MG63 (cell line): ENCODE measurements at regions not wholly inside any gene's neighbourhood (a gene's known extent, or its start where the extent isn't known, plus 50 kb on each side); places are given as distances from the start of the nearest gene placed in this dataset.
"Not testable (repeated sequence)": the region's sequence is repeated elsewhere in the genome, so short reads cannot be mapped to it uniquely, and the experiment has no call there.

ENCODE experiments used
- DNase-seq: peaks from one replicate; pipeline ENCODE4 v3.0.0-alpha.2; 2020
- H3K27me3 ChIP-seq: fragments of 250-450 bp; sonication (Bioruptor Pico); 2 replicates; pipeline ENCODE4 v1.5.1; 2020; ENCODE audit warnings: mild to moderate bottlenecking, moderate library complexity
- H3K36me3 ChIP-seq: fragments of 250-450 bp; sonication (Bioruptor Pico); 2 replicates; pipeline ENCODE4 v1.5.1; 2020; ENCODE audit warnings: mild to moderate bottlenecking, moderate library complexity
- H3K4me3 ChIP-seq: fragments of 250-450 bp; sonication (Bioruptor Pico); 2 replicates; pipeline ENCODE4 v1.5.1; 2020; ENCODE audit warnings: mild to moderate bottlenecking, moderate library complexity
- H3K9me3 ChIP-seq: fragments of 250-450 bp; sonication (Bioruptor Pico); 2 replicates; pipeline ENCODE4 v1.5.1; 2020; ENCODE audit warnings: mild to moderate bottlenecking, moderate library complexity

- Histone ChIP-seq H3K9me3 (no peaks in the 10 kb centered on the region), H3K4me3 (no peak overlapping the region), H3K27me3 (0 out of 2 replicates have a peak, but pooled peaks cover 4% of the 10 kb centered on the region), H3K36me3 (no peaks in the 10 kb centered on the region)
- DNase-seq, result no peak
Observed at GRCh38 chr2:126952216-126952615, 53.5 kb downstream of the TEX51 start.

GRCh38 chr2:126953483-126953882, 54.8 kb downstream of the TEX51 start:
- DNase-seq, result no peak
- Histone ChIP-seq H3K36me3 (no peaks in the 10 kb centered on the region), H3K4me3 (no peak overlapping the region), H3K9me3 (no peaks in the 10 kb centered on the region), H3K27me3 (0 out of 2 replicates have a peak, but pooled peaks cover 5% of the 10 kb centered on the region)

DNA sequence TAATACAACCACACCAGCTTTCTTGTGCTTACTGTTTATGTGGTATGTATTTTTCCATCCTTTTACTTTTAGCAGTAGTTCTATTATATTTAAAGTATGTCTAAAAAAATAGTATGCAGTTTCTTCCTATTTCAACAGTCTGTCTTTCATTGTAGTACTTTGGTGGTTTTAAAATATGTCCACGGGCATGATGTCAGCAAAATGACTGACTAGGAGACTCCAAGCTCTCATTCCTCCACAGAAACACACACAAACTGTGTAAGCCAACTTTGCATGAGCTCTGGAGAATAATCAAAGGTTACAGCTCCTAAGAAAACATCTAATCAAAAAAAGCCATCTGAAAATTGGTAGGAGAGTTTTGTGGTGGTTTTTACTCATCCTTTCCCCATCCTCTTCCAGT, 56.1 kb downstream of the TEX51 start:
- DNase-seq, result no peak
- H3K36me3 ChIP-seq, result no peaks in the 10 kb centered on the region
- 0 out of 2 replicates have a peak, but pooled peaks cover 5% of the 10 kb centered on the region for H3K27me3 ChIP-seq
- no peak overlapping the region for H3K4me3 ChIP-seq
- no peaks in the 10 kb centered on the region for H3K9me3 ChIP-seq

- H3K27me3 ChIP-seq, DNase-seq, H3K4me3 ChIP-seq, H3K36me3 ChIP-seq, H3K9me3 ChIP-seq: not testable (repeated sequence)
Observed at GRCh38 chr2:126956773-126957172, 58.1 kb downstream of the TEX51 start.

GRCh38 chr2:126963390-126963789, 64.7 kb downstream of the TEX51 start:
- DNase-seq, result no peak
- Histone ChIP-seq H3K27me3 (no peaks in the 10 kb centered on the region), H3K4me3 (no peak overlapping the region), H3K9me3 (no peaks in the 10 kb centered on the region), H3K36me3 (no peaks in the 10 kb centered on the region)

DNA sequence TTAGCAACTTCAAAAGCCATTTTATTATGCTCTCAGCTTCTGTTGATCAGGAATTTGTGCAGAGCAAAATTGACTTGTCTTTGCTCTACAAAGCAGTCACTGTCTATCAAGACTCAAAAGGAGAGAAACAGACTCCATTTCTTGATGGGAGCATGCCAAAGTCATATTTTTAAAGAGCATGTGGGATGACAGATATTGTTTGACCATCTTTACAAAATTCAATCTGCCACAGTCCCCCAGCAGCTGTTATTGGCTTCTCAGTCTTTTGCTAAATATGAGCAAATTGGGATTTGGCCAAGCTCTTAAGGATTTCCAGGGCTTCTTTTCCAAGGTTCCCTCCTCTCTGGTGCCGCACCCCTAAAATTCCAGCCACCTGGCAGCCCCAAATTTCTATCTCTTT, 67.9 kb downstream of the TEX51 start:
- Histone ChIP-seq H3K4me3 (no peak overlapping the region), H3K9me3 (no peaks in the 10 kb centered on the region), H3K27me3 (no peaks in the 10 kb centered on the region), H3K36me3 (no peaks in the 10 kb centered on the region)
- no peak for DNase-seq

DNA sequence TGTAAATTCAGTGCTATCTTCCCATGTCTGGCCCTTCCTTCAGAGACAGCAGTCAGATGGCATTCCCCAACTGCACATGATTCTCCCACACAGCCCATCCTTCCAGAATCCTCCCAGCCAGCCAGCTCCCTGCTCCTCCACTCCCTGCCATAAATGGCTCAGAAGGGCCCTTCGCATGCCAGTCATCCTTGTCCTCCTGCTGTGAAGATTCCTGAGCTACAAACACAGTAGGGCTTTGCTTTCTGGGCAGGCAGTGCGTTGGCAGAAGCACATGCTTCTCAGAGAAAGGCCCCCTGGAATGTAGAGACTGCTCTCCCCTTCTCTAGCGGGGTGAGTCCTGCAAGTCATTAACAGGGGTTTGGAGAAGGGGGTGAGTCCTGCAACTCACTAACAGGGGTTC, 71.9 kb downstream of the TEX51 start:
- Histone ChIP-seq H3K36me3 (no peaks in the 10 kb centered on the region), H3K9me3 (no peaks in the 10 kb centered on the region), H3K27me3 (no peaks in the 10 kb centered on the region), H3K4me3 (no peak overlapping the region)
- DNase-seq, result peak; percentile 64

GRCh38 chr2:126971162-126971480, 72.4 kb downstream of the TEX51 start:
- DNase-seq, result no peak
- no peaks in the 10 kb centered on the region for H3K36me3 ChIP-seq
- H3K9me3 ChIP-seq, result no peaks in the 10 kb centered on the region
- no peak overlapping the region for H3K4me3 ChIP-seq
- H3K27me3 ChIP-seq, result no peaks in the 10 kb centered on the region

- peak overlapping the region; percentile 40 for H3K4me3 ChIP-seq
- H3K9me3 ChIP-seq, result no peaks in the 10 kb centered on the region
- no peaks in the 10 kb centered on the region for H3K27me3 ChIP-seq
- H3K36me3 ChIP-seq, result no peaks in the 10 kb centered on the region
- DNase-seq, result peak; percentile 90
Observed at GRCh38 chr2:126971481-126972278, 73.0 kb downstream of the TEX51 start.

DNA sequence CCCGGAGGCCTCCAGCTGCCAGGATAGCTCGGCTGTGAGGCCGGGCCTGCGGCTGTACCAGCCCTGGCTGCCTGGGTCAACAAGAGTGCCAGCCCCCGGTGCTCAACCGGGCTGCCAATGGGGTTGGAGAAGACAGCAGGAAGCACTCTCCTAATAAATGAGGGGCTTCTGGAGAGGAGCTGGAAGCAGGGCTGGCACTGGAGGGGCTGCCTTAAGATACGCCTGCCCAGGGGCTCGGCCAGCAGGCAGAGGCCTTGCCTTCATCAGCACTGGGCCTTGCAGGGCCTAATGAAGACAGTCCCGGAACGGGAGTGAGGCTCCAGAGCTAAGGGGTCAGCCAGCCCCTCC, 73.6 kb downstream of the TEX51 start:
- peak overlapping the region; percentile 40; the same call in 1 of the 2 replicates for H3K4me3 ChIP-seq
- no peaks in the 10 kb centered on the region for H3K9me3 ChIP-seq
- DNase-seq, result no peak
- no peaks in the 10 kb centered on the region for H3K27me3 ChIP-seq
- H3K36me3 ChIP-seq, result no peaks in the 10 kb centered on the region

DNA sequence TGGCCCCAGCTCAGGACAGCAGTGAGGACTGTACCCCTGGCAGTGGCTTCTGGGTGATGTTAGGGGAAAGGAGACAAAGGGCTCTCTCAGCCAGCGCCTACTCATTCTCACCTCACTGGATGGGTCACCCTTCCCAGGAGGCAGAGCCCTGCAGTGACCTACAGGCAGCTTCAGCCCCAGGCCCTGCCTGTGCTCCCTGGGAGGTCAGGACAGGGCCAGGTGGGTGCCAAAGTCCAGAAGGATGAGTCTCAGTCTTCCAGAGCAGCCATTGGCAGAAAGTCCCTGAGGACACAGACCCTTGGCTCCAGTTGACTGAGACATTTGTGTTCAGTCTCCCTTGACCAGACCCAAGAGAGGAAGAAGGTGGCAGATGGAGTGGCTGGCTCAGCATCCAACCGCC, 75.1 kb downstream of the TEX51 start:
- no peaks in the 10 kb centered on the region for H3K9me3 ChIP-seq
- no peaks in the 10 kb centered on the region for H3K27me3 ChIP-seq
- no peaks in the 10 kb centered on the region for H3K36me3 ChIP-seq
- no peak for DNase-seq
- H3K4me3 ChIP-seq, result no peak overlapping the region

DNA sequence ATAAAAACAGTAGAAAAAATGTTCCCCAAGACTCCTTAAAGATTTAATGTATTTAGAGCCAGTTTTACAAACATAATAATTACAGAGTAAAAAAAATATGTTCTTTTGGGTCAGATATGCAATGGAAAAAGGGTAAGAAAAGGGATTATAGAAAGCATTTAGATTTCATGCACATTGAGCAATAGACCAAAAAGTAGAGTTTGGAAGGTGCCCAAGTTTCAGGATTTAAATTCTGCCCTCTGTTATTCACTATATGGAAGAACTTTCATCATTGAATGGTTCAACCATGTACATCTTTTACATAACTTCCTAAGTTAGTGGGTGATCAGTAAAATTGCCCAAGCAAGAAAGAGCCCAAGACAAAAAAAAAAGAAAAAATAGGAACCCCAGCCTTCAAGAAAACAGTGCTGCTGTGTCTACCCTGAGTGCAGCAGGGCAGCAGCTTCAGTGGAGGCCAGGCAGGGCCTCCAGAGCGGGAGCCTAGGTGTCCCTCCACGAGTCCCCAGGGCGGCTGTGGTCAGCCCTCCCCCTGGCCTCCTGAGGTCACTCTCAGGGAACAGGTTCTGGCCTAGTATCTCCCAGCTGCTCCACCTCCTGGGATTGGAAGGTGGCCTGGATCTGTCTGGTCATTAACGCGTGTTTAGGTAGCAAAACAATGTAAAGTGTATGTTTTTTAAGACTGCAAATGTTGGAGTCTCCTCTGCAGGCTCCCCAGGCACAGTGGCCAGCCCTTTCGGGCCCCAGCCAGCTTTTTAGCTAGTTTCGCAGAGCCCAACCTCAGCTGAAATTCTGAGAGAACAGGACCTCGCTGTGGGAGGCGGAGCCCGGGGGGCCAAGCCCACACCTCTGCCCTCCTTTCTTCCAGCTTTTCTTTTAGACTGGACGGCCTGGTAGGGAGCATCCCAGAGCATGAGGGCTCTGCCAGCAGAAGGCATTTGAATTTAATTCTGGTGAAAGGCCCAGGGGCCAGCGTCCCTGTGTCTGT, 77.3 kb downstream of the TEX51 start:
- no peaks in the 10 kb centered on the region for H3K9me3 ChIP-seq
- no peak overlapping the region for H3K4me3 ChIP-seq

GRCh38 chr2:126976721-126977328, 78.1 kb downstream of the TEX51 start:
- no peaks in the 10 kb centered on the region for H3K9me3 ChIP-seq
- no peak for DNase-seq
- H3K27me3 ChIP-seq, result no peaks in the 10 kb centered on the region
- H3K36me3 ChIP-seq, result no peaks in the 10 kb centered on the region
- no peak overlapping the region for H3K4me3 ChIP-seq

More for the DNA sequence above, 77.3 kb downstream of the TEX51 start:
- Histone ChIP-seq H3K27me3 (no peaks in the 10 kb centered on the region), H3K36me3 (no peaks in the 10 kb centered on the region)
- DNase-seq, result no peak

GRCh38 chr2:126978333-126978732, 79.6 kb downstream of the TEX51 start:
- no peak for DNase-seq
- no peaks in the 10 kb centered on the region for H3K36me3 ChIP-seq
- H3K27me3 ChIP-seq, result no peaks in the 10 kb centered on the region
- H3K4me3 ChIP-seq, result no peak overlapping the region
- H3K9me3 ChIP-seq, result no peaks in the 10 kb centered on the region

- no peaks in the 10 kb centered on the region for H3K36me3 ChIP-seq
- H3K4me3 ChIP-seq, result no peak overlapping the region
- DNase-seq, result no peak
- no peaks in the 10 kb centered on the region for H3K27me3 ChIP-seq
- H3K9me3 ChIP-seq, result no peaks in the 10 kb centered on the region
Observed at GRCh38 chr2:126979039-126980003, 80.6 kb downstream of the TEX51 start.

GRCh38 chr2:126981476-126981875, 82.8 kb downstream of the TEX51 start:
- Histone ChIP-seq H3K4me3 (no peak overlapping the region), H3K9me3 (no peaks in the 10 kb centered on the region), H3K27me3 (no peaks in the 10 kb centered on the region; the same call in 1 of the 2 replicates), H3K36me3 (no peaks in the 10 kb centered on the region)
- DNase-seq, result peak; percentile 55
